PFSK-1 (cell line): ENCODE measurements at regions not wholly inside any gene's neighbourhood (a gene's known extent, or its start where the extent isn't known, plus 50 kb on each side); places are given as distances from the start of the nearest gene placed in this dataset.

Experiments used
- POLR2AphosphoS5 ChIP-seq: IDR thresholded peaks from 2 replicates; pipeline ENCODE4 v1.6.1; 2012; ENCODE audit warnings: low read depth, mild to moderate bottlenecking, control low read depth, low read length, moderate library complexity
- SIN3A ChIP-seq: IDR thresholded peaks from 2 replicates; pipeline ENCODE4 v1.6.1; 2012; ENCODE audit warnings: mild to moderate bottlenecking, low read length, moderate library complexity, borderline replicate concordance; ENCODE audit not compliant: insufficient read depth
- TF ChIP-seq, protein P1 (sequence below), 2 experiments: IDR thresholded peaks; 2 replicates each; pipeline versions ENCODE4 v1.6.1 to v1.8.0; 2011 to 2012; ENCODE audit warnings: low read depth in 2 of 2, low read length in 2 of 2, control low read depth in 1 of 2, inconsistent platforms in 1 of 2, mild to moderate bottlenecking in 1 of 2, moderate library complexity in 1 of 2; ENCODE audit not compliant: insufficient read depth in 1 of 2

DNA sequence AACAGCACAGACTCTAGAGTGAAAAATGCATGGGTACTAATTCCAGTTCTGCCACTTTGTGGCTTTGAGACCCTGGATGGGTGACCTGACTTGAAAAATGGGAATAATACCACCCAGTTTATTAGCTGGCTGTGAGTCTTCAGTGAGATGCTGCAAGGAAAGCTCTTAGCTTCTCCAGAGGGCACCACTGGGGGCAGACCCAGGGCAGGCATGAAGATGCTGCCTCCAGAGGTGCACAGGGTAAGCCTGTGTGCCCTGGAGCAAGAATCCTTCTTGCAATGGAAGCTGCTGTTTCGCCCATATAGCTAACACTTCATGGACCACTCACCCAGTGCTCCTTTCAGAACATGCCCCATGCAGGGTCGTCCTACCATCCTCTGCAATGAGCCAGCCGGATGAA lies 75.7 kb downstream of the C5orf15 start:
- TF ChIP-seq, protein P1, sequence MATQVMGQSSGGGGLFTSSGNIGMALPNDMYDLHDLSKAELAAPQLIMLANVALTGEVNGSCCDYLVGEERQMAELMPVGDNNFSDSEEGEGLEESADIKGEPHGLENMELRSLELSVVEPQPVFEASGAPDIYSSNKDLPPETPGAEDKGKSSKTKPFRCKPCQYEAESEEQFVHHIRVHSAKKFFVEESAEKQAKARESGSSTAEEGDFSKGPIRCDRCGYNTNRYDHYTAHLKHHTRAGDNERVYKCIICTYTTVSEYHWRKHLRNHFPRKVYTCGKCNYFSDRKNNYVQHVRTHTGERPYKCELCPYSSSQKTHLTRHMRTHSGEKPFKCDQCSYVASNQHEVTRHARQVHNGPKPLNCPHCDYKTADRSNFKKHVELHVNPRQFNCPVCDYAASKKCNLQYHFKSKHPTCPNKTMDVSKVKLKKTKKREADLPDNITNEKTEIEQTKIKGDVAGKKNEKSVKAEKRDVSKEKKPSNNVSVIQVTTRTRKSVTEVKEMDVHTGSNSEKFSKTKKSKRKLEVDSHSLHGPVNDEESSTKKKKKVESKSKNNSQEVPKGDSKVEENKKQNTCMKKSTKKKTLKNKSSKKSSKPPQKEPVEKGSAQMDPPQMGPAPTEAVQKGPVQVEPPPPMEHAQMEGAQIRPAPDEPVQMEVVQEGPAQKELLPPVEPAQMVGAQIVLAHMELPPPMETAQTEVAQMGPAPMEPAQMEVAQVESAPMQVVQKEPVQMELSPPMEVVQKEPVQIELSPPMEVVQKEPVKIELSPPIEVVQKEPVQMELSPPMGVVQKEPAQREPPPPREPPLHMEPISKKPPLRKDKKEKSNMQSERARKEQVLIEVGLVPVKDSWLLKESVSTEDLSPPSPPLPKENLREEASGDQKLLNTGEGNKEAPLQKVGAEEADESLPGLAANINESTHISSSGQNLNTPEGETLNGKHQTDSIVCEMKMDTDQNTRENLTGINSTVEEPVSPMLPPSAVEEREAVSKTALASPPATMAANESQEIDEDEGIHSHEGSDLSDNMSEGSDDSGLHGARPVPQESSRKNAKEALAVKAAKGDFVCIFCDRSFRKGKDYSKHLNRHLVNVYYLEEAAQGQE (IDR thresholded peaks at IDR 0.05; ENCODE audit: insufficient read depth in 1 of 2, low read depth in 2 of 2, low read length in 2 of 2) = no peak
- TF ChIP-seq POLR2AphosphoS5 (no peak), SIN3A (no peak)
